MCF 10A (cell line): ENCODE measurements at regions not wholly inside any gene's neighbourhood (a gene's known extent, or its start where the extent isn't known, plus 50 kb on each side); places are given as distances from the start of the nearest gene placed in this dataset.

Experiments
- BruUV-seq: library from RNA; stranded (reverse); fragments of 400-500 nt; replicated peaks from 2 replicates; lab custom pipeline; 2021; lab: Mats Ljungman, UMichigan
- CTCF ChIA-PET: fragments of 300-600 bp; sonication (Branson Sonifier 250); formaldehyde crosslinking; extraction: SDS; loops from one replicate; lab custom pipeline; 2021; ENCODE audit warnings: antibody characterized with exemption, inconsistent platforms; lab: Yijun Ruan, JAX
- POLR2A ChIA-PET: fragments of 300-600, 350-650 bp; sonication (Branson Sonifier 250); formaldehyde crosslinking; extraction: SDS; loops from one replicate; lab custom pipeline; 2020; ENCODE audit warnings: antibody characterized with exemption, inconsistent platforms; lab: Yijun Ruan, JAX
- DNase-seq: peaks from one replicate; pipeline ENCODE4 v3.0.0-alpha.2; 2018; ENCODE audit not compliant: unreplicated experiment
- H3K27ac Mint-ChIP-seq: one replicate; pipeline ENCODE4 v1.8.0; 2022; ENCODE audit warnings: mild to moderate bottlenecking, low read depth, mixed read lengths; ENCODE audit not compliant: unreplicated experiment
- H3K27me3 Mint-ChIP-seq: one replicate; pipeline ENCODE4 v1.8.0; 2022; ENCODE audit warnings: mixed read lengths; ENCODE audit not compliant: insufficient read depth, unreplicated experiment
- H3K36me3 Mint-ChIP-seq: one replicate; pipeline ENCODE4 v1.8.0; 2022; ENCODE audit warnings: mild to moderate bottlenecking, moderate library complexity, mixed read lengths; ENCODE audit not compliant: insufficient read depth, unreplicated experiment
- H3K4me1 Mint-ChIP-seq: one replicate; pipeline ENCODE4 v1.8.0; 2022; ENCODE audit warnings: mixed read lengths; ENCODE audit not compliant: insufficient read depth, unreplicated experiment
- H3K4me3 Mint-ChIP-seq: one replicate; pipeline ENCODE4 v1.8.0; 2022; ENCODE audit warnings: mild to moderate bottlenecking, moderate library complexity, mixed read lengths; ENCODE audit not compliant: unreplicated experiment
- H3K9me3 Mint-ChIP-seq: one replicate; pipeline ENCODE4 v1.8.0; 2022; ENCODE audit warnings: mixed read lengths; ENCODE audit not compliant: unreplicated experiment
- CTCF ChIP-seq: fragments of 200-600 bp; IDR thresholded peaks from one replicate; pipeline ENCODE4 v1.8.0; 2022; ENCODE audit warnings: antibody characterized with exemption, mild to moderate bottlenecking; ENCODE audit not compliant: unreplicated experiment
- intact Hi-C: fragments of 100-400 bp; cut with micrococcal nuclease; formaldehyde crosslinking; loops from 2 replicates; pipeline ENCODE4 v1.14.1; 2022

- H3K4me3 Mint-ChIP-seq, result no peak overlapping the region
- no peaks in the 10 kb centered on the region for H3K36me3 Mint-ChIP-seq
- H3K4me1 Mint-ChIP-seq, result no peaks in the 10 kb centered on the region
- no peak for DNase-seq
- POLR2A ChIA-PET, result no interaction called here
- no peaks in the 10 kb centered on the region for H3K9me3 Mint-ChIP-seq
- H3K27me3 Mint-ChIP-seq, result no peaks in the 10 kb centered on the region
- CTCF ChIA-PET, result no interaction called here
- no peak for TF ChIP-seq CTCF
- BruUV-seq, result no TSS peak
- intact Hi-C loops, result no loop called here
- no peak overlapping the region for H3K27ac Mint-ChIP-seq
These were observed 362.8 kb upstream of the HS6ST1 start for GRCh38 chr2:128681507-128681906.

GRCh38 chr2:128682266-128682665 is 363.6 kb upstream of the HS6ST1 start:
- H3K4me1 Mint-ChIP-seq, result no peaks in the 10 kb centered on the region
- no peaks in the 10 kb centered on the region for H3K27me3 Mint-ChIP-seq

GRCh38 chr2:128682729-128683284 is 364.1 kb upstream of the HS6ST1 start:
- Mint-ChIP-seq H3K4me1 (no peaks in the 10 kb centered on the region), H3K9me3 (no peaks in the 10 kb centered on the region), H3K27me3 (no peaks in the 10 kb centered on the region), H3K4me3 (no peak overlapping the region), H3K27ac (no peak overlapping the region), H3K36me3 (no peaks in the 10 kb centered on the region)
- BruUV-seq, result no TSS peak
- TF ChIP-seq CTCF, result no peak
- POLR2A ChIA-PET, result no interaction called here
- intact Hi-C loops, result no loop called here
- CTCF ChIA-PET, result interaction anchor here (0.8 kb wide), 1 partner anchor 10 kb away, joined by 3 read pairs; no protein-coding TSS in a partner anchor
- no peak for DNase-seq

More at GRCh38 chr2:128682266-128682665, 363.6 kb upstream of the HS6ST1 start:
- DNase-seq, result no peak
- no peak overlapping the region for H3K4me3 Mint-ChIP-seq
- intact Hi-C loops, result no loop called here
- H3K9me3 Mint-ChIP-seq, result no peaks in the 10 kb centered on the region
- H3K36me3 Mint-ChIP-seq, result no peaks in the 10 kb centered on the region
- H3K27ac Mint-ChIP-seq, result no peak overlapping the region
- CTCF ChIA-PET, result no interaction called here
- no TSS peak for BruUV-seq
- POLR2A ChIA-PET, result no interaction called here
- TF ChIP-seq CTCF, result no peak

GRCh38 chr2:128684523-128684922 is 365.9 kb upstream of the HS6ST1 start:
- Mint-ChIP-seq H3K4me3 (no peak overlapping the region), H3K4me1 (no peaks in the 10 kb centered on the region), H3K9me3 (no peaks in the 10 kb centered on the region), H3K27ac (no peak overlapping the region), H3K36me3 (no peaks in the 10 kb centered on the region), H3K27me3 (no peaks in the 10 kb centered on the region)
- ChIA-PET POLR2A (no interaction called here), CTCF (no interaction called here)
- TF ChIP-seq CTCF, result no peak
- no peak for DNase-seq
- BruUV-seq, result no TSS peak
- intact Hi-C loops, result no loop called here
